HG02759 (cell line): ENCODE measurements at regions not wholly inside any gene's neighbourhood (a gene's known extent, or its start where the extent isn't known, plus 50 kb on each side); places are given as distances from the start of the nearest gene placed in this dataset.

Experiments used
- ATAC-seq: cut with Tn5 transposase; IDR thresholded peaks from one replicate; pipeline ENCODE4 v1.9.1; 2021; ENCODE audit warnings: mild to moderate bottlenecking, moderate library complexity; ENCODE audit not compliant: unreplicated experiment

DNA sequence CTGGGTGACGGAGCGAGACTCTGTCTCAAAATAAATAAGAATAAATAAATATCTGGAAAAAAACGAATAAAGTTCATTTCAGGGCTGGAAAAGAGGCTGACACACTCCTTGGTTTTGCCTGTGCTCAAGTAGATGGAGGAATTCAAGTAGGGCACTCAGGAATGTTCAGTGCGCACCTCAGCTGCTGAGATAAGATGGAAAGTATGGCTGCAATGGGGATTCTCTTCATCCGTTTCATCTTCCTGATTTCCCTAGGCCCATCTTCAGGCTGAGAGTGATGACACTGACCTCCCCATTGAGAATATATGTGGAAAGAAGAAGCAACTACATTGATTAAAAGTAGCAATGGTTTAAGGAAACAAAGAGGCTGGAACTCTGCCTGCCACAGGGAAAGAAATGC, 130.5 kb upstream of the ZNF644 start:
- ATAC-seq: no peak

DNA sequence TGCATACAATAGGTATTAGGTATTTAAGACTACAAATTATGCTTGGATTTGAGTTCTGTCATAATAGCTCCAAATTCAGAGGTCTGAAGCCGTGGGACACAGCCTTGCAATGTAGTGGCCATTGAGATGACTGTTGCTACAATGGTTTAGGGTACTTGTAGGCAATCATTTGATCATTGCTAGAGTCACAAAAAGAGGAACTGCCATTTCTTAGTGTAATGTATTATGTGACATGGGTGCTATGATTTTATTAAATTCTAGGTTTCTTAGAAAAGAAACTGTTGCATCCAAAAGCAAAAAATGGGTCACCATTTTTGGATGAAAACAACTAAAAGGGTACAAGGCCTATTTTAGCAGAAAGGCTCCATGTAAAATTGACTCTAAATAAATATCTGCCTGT, 129.9 kb upstream of the ZNF644 start:
- no peak for ATAC-seq

DNA sequence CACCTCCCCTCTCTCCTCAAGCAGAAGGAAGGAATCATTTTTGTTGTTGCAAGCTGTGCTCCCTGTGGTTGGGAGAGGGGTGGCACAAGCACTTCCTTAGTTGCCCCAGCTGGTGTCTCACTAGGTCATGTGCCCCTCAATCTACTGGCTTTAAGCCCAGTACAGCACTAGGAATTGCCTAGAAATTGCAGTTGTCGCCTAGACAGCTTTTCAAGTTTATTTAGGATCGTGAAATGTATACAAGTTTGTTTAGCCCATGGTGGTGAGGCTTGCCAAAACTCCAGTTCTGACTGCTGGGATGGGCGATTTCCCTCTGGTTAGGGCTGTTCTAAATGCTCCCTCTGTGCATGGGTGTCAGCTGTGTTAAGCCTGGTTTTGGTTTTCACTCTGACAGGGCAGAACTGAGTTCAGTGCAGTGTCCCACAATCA, 126.8 kb upstream of the ZNF644 start:
- no peak for ATAC-seq

DNA sequence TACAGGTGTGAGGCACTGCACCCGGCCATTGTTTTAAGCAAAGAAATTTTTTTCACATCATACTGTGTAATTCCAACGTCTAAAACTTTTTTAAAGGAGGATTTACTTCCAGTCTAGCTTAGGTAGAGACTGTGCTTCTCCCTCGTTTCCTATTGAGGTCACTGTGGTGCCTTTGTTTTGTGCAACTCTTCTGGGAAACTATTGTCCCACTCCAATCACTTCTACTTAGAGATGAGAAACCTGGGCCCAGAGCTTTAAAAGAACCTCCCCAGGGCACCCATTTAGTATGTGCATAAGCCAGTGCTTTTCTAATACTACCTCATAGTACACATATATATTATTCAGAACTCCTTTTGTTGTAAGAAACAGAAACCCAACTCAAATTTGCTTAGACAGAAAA, 120.0 kb upstream of the ZNF644 start:
- no peak for ATAC-seq

DNA sequence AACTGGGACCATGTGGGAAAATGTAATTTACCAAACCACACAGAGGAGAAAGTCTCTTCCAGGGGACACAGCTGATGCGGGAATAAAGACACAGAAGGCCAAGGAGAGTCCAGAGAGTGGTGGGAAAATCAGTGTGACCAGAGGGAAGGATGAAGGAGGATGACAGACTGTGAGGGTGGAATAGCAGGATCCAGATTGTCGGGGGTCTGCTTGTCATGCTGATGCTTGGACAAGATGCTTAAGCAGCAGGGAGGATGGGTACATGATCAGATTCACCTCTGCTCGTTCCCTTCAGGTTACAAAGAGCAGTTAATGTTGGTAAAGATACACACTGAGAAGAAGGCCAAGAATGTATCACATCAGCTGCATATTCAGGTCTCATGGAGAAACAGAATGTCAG, 117.1 kb upstream of the ZNF644 start:
- no peak for ATAC-seq

DNA sequence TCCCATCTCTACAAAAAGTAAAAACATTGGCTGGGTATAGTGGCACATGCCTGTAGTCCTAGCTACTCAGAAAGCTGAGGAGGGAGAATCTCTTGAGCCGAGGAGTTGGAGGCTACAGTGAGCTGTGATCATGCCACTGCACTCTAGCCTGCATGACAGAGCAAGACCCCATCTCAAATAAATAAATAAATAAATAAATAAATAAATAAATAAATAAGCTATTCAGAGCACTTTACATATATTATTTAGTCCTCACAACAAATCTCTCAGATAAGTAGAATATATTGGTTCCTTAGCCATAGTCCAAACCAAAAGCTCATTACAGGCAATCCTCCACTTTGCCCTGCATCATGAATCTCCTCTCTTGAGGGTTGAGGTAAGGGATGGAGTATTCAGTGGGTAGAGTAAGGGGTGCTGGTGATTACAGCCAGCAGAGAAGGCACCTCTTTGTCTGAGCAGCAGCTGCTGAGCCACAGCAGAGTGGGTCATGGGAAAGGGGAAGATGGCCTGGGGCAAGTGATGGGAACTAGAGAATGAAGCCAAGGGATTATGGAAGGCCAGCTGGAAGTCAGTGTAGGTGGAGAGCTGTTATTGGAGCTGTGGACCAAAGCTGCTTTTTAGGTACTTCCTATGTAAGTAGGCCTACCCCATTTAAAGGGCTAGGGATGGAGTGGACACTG, 115.5 kb upstream of the ZNF644 start:
- no peak for ATAC-seq

DNA sequence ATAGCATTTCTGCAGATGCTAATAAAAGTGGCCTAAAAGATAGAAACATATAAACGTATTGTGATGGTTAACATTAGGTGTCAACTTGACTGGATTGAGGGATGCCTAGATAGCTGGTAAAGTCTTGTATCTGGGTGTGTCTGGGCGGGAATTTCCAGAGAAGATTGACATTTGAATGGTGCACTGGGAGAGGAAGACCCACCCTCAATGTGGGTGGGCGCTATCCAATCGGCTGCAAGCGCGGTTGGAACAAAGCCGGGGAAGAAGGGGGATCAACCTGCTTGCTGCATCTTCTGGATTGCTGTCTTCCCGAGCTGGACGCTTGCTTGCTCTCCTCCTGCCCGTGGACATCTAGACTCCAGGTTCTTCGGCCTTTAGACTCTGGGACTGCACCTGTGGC, 114.0 kb upstream of the ZNF644 start:
- ATAC-seq: no peak

DNA sequence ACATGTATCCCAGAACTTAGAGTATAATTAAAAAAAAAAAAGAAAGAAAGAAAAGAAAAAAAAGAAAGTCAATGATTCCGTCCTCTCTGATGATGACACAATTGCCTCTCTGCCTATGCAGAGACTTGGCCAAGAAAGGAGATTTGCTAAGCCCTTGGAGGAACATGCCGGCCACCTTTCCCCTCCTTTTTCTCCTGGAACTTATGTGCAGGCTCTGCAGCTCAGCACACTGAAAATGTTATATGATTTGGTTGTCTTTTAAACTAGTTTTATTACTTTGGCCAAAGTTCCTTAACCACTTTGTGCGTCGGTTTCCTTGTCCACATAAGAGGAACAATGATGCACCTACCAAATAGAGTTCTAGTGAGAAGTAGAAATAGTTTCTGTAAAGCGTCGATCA, 111.4 kb upstream of the ZNF644 start:
- no peak for ATAC-seq

DNA sequence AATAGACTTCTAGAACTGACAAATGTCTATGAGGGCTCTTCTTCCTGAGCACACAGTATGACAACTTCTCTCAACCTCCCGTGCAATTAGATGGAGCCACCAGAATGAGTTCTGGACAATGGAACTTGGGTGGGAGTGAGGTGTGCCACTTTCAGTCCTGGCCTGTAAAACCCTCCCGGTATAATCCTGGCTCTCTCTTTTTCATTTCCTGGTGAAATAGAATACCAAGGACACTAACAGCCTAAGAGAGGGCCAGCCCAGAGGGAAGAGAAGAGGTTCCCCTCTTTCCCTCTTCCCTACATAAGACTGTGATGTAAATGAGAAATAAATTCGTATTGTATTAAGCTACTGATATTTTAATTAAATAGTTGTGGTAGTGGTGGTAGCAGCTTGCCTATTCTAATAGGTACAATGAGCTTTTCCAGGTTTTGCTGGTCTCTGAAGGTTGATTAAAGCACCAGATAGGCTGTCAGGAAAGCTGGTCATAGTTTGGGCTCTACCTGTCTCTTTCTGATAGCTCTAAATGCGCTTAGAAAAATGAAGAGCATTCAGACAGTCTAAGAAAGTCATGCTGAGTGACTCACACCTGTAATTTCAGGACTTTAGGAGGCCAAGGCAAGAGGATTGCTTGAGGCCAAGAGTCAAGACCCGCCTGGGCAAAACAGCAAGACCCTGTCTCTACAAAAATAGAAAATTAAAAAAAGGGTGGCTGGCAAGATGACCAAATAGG, 108.6 kb upstream of the ZNF644 start:
- ATAC-seq: no peak

DNA sequence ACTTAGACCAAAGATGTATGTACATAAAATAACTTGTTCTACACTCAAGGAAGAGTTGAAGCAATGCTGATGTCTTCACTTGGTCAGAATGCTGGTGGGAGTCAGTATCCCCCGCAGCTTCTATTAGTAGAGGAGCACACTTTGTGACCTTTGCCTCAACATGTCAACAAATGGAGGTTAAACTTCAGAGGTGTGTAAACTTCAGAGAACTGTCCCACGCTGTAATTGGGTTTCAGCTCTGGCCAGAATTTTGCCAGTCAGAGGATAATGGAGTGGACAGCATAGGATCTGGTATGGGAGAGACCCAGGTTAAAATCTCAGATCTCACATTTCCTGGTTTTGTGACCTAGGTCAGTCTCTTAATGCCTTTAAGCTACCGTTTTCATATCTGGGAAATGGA, 107.6 kb upstream of the ZNF644 start:
- ATAC-seq: no peak

DNA sequence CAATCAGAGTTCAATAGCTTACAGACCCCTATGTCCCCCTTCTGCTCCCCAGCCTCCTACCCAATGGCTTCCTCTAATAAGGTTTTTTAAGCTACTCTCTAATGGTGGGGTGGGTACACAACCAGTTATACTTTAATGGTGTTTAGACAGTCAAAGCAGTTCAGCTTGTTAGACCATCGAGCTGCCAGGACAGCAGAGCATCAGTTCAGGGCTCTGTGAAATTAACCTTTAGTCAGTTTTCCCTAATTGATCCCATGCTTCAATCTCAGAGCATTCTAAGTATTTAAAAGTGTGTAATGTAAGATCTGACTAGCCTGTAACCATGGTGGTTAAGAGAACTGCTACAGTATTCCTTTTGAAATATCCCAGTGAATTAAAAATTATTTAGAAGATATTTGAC, 107.2 kb upstream of the ZNF644 start:
- ATAC-seq: no peak

DNA sequence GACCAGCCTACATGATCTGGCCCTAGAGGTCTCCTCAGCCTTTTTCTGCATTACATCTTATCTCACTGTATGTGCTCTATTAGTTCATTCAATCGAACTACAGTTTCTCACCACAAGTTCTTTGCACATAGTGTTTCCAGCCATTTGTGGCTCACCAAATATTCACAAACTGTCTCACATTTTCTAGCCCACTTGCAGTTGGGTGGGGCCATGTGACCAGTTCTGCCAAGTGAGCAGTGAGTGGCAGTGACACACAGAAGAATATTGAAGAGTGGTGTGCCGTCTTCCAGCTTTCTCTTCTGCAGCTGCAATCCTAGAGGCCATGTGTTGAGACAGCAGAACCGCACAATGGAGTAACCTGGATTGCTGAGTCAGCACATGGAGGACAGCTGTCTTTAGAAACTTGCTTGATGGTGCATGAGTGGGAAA, 103.2 kb upstream of the ZNF644 start:
- no peak for ATAC-seq

DNA sequence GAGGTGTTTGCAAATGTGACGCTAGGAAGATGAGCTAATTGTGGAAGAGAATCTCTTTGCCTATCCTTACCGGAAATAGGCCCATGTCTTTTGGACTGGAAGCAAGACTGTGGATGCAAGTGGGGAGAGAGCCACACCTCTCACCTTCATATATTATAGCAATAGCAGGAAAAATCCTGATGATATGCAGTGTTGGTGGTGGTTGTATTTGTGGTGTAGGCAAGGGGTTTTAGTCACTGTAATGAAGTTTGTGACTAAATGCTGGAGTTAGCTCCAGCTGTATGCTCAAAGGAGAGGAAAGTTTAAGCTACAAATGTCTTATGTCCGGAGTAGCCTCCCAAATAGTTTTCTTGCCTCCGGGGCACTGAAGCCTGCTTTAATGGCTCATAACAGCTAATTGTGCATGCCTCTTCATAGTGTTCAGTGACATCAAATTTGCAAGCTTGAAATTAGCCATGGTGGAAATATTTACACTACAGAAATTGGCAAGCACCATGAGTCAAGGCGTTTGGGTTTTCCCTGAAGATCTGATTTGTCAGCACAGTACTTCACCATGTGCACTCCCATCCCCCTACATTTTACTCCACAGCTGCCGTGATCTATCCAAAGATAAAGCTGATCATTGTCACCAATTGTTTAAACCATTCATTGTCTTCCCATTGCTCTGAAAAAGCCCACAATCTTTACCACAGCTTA, 102.6 kb upstream of the ZNF644 start:
- ATAC-seq: no peak

DNA sequence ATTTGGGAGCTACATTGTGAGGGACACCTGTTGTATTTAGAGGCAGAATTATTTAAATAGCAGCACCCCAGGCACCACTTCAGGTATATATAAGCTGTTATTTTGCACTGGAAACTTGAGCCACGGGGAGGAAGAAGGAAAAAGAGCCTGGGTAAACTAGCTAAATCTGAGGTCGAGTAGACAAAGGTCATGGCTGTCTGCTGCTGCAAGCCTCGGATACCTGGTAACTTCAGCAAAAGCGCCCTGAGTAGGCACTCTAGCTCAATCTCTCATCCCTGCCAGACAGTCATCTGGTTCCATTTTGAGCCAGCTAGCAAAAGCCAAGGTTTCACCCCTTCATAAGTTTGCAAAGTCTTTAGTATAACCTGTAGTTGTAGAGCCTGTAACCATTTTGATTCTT, 101.9 kb upstream of the ZNF644 start:
- ATAC-seq: no peak

DNA sequence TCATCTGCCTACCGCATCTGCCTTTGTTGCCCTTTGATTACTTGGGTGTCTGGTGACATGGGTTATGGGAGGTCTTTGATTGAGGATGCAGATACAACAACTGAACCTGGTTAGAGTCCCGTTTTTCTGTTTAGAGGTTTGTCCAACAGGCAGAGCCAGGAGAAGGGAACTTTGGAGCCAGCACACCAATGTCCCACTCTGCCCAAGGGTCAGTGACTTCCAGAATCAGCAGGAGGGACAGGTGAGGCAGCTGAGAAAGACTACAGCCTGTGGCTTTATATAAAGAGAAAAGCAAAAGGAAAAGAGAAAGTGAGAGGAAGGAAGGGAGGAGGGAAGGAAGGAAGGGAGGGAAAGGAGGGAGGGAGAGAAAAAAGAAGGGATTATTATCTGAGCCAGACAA, 101.5 kb upstream of the ZNF644 start:
- ATAC-seq: no peak

DNA sequence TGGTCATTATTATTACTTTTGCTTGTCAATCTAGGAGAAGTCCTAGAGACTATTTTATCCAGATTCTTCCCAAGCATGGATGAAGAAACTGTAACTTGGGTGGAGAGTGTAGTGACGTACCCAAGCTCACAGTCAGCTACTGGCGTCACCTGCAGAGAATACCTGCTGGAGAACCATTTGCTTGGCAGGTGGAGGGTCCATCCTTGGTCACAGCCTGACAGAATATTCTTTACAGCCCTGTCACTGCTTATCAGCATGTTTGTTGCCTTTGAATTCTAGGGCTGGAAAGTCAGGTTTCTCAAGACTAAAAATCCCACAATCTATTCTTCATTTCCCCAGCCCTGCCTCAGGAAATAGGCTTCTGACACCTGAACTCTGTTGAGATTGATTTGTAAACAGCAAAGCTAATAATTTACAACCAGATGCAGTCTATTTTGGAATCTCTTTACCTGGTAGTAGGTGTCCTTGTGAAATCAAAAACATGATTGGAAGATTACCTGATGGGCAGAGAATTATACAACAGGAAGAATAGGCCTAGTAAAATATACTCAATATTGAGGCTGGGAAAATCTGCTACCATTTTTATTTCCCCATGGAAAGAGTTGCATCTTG, 100.4 kb upstream of the ZNF644 start:
- ATAC-seq: no peak

DNA sequence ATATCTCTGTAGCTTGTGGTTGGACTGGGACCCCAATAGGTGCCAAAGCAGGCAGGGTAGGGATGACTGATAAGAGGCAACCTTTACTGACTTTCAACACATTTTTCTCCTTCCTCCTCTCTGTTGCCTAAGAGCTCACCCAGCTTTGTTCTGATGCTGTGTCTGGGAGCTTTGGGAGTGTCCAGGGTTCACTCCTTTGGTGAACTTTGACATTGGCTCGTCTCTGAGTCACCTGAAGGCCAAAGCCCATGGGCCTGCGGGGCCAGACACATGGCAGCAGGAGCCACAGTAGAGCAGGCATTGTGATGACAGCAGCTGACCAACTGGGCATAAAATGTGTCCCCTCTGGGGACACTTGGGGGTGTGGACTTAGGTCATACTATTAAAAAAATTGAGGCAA, 99.5 kb upstream of the ZNF644 start:
- no peak for ATAC-seq

DNA sequence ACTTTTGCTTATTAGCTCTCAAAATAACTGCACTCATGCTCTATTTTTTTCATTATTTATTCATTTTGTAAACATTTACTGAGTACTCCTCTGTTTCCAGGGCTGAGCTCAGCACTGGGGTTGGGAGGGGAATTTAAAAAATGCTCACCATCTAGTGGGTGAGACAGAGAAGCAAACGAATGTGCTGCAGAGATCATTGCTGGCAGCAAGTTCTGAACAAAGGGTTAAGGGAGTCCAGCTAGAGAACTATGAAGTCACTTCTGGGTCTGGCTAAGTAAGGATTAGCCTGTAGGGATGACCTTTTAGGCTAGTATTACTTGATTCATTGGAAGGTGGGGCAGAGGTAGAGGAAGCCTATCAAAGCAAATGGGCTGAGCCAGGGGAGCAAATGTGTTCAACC, 99.1 kb upstream of the ZNF644 start:
- ATAC-seq: no peak

DNA sequence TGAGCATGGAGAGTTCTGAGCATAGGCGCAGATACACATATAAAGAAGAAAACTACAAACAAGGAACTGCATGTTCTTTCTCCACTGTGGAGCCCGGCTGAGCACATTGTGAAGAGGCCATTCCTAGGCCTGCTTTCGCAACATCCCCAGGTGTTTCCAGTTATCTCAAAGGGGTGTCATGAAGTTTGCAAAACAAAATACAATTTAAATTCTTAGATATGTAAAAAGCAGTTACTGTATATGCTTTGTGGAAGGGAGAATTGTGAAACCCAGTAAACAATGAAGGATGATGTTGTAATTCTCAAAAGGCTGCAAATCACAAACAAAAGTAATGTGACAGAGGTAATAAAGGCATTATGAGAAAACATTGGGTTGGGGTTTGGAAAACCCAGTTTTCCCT, 98.6 kb upstream of the ZNF644 start:
- no peak for ATAC-seq

DNA sequence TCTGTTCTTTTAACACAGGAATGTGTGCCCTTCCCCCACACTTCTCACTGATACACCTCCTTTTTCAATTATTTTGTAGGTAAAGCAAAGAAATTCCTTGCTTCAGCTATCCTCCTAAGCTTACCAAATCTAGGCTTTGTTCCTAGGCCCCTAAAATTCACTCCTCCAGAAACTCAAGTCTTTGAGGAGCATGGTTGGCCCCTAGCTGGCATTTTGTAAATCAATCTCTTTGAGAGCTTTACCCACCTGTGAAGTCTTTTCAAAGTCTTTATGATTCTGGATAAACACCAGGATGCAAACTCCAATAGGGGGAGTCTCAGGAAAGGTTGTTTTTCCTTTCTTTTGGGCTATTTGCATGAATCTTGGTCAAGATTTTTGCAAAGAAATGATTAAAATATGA, 82.9 kb upstream of the ZNF644 start:
- no peak for ATAC-seq

DNA sequence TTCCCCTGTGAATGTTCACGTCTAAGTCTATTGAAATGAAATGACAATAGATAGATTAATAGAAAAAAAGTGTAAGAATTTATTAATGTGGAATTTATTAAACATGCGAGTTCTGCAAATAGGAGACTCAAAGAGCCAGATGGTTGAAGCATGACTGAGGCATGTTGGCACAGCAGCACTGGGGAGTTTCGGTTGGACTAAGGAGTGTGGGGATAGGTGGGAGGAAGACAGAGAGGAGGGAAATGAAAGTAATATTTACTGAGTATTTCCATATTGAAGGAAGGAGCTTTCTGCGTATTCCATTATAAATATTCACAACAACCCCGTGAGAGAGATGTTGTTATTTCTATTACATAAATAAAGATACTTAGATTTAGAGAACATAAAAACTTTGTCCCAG, 79.5 kb upstream of the ZNF644 start:
- no peak for ATAC-seq
